B cell (primary cell): ENCODE measurements at regions not wholly inside any gene's neighbourhood (a gene's known extent, or its start where the extent isn't known, plus 50 kb on each side); places are given as distances from the start of the nearest gene placed in this dataset.

Experiments used
- ATAC-seq: fragments of 200-7000 bp; cut with Tn5 transposase; one replicate; pipeline ENCODE4 v1.10.0; 2021; ENCODE audit warnings: low read depth, mild to moderate bottlenecking, moderate number of reproducible peaks, moderate library complexity
- CTCF ChIA-PET: fragments of 350-600 bp; sonication (Branson Sonifier 250); formaldehyde crosslinking; loops from one replicate; lab custom pipeline; 2021; ENCODE audit warnings: antibody characterized with exemption, inconsistent platforms; lab: Charles Lee
- POLR2A ChIA-PET: fragments of 350-600 bp; sonication (Branson Sonifier 250); formaldehyde crosslinking; loops from one replicate; lab custom pipeline; 2021; ENCODE audit warnings: antibody characterized with exemption; lab: Charles Lee
- DNase-seq: peaks from one replicate; pipeline ENCODE4 v3.0.0; 2013
- H2AFZ ChIP-seq: 2 replicates; pipeline ENCODE4 v1.6.1; 2012; ENCODE audit warnings: mild to moderate bottlenecking, low read depth, low read length; ENCODE audit not compliant: insufficient read depth, poor library complexity, severe bottlenecking
- H3K27ac ChIP-seq, 2 donors: 1 replicate in 1 of 2; 2 replicates in 1 of 2; pipeline ENCODE4 v1.5.1; 2012 to 2013; ENCODE audit warnings: low read length in 2 of 2, mild to moderate bottlenecking in 2 of 2, moderate library complexity in 1 of 2
- H3K27me3 ChIP-seq, 4 experiments: fragments of 200-600 bp in 1 of 4; sonication (generic) in 1 of 4; replicated peaks in 1 of 4; 1 replicate in 2 of 4; 2 replicates in 2 of 4; pipeline versions ENCODE4 v1.6.1 to v1.7.0; 2013 to 2016; ENCODE audit warnings: low read length in 3 of 4, mild to moderate bottlenecking in 2 of 4, mixed read lengths in 1 of 4, moderate library complexity in 1 of 4; ENCODE audit not compliant: insufficient read depth in 4 of 4, control insufficient read depth in 3 of 4; ENCODE audit errors: control extremely low read depth in 1 of 4
- H3K36me3 ChIP-seq, 2 experiments: replicated peaks in 1 of 2; 1 replicate in 1 of 2; 2 replicates in 1 of 2; pipeline versions ENCODE4 v1.6.1 to v1.7.1; 2013; ENCODE audit warnings: low read length in 1 of 2; ENCODE audit not compliant: insufficient read depth in 2 of 2, control insufficient read depth in 1 of 2; ENCODE audit errors: control extremely low read depth in 1 of 2, extremely low read depth in 1 of 2
- H3K4me1 ChIP-seq, 2 donors: fragments of 200-600 bp in 1 of 2; sonication (generic) in 1 of 2; 1 replicate in 1 of 2; 2 replicates in 1 of 2; pipeline versions ENCODE4 v1.5.1 to v1.6.1; 2013 to 2017; ENCODE audit warnings: low read length in 2 of 2; ENCODE audit not compliant: control insufficient read depth in 2 of 2, insufficient read depth in 2 of 2
- H3K4me2 ChIP-seq: replicated peaks from 2 replicates; pipeline ENCODE3; 2012; ENCODE audit warnings: mild to moderate bottlenecking, low read depth, low read length; ENCODE audit not compliant: poor library complexity, severe bottlenecking
- H3K4me3 ChIP-seq, 5 experiments: fragments of 200-600 bp in 1 of 5; sonication (generic) in 1 of 5; 1 replicate in 3 of 5; 2 replicates in 2 of 5; pipeline versions ENCODE4 v1.5.1 to v1.7.0; 2011 to 2016; ENCODE audit warnings: low read length in 4 of 5, mild to moderate bottlenecking in 4 of 5, low read depth in 2 of 5, control low read depth in 1 of 5, moderate library complexity in 1 of 5; ENCODE audit not compliant: insufficient read depth in 1 of 5; ENCODE audit errors: control extremely low read depth in 1 of 5, extremely low read depth in 1 of 5
- H3K79me2 ChIP-seq: fragments of 200-600 bp; sonication (generic); one replicate; pipeline ENCODE4 v1.6.0; 2016; ENCODE audit warnings: low read length; ENCODE audit not compliant: control insufficient read depth, insufficient read depth
- H3K9ac ChIP-seq: fragments of 200-600 bp; sonication (generic); 2 replicates; pipeline ENCODE4 v1.6.1; 2017; ENCODE audit warnings: mild to moderate bottlenecking, low read length, moderate library complexity
- H3K9me3 ChIP-seq, 3 donors: one replicate each; pipeline versions ENCODE4 v1.6.1 to v1.7.1; 2013; ENCODE audit warnings: low read length in 2 of 3; ENCODE audit not compliant: control insufficient read depth in 2 of 3, insufficient read depth in 1 of 3; ENCODE audit errors: control extremely low read depth in 1 of 3
- H4K20me1 ChIP-seq: 2 replicates; pipeline ENCODE4 v1.6.0; 2012; ENCODE audit warnings: mild to moderate bottlenecking, low read length; ENCODE audit not compliant: insufficient read depth, control insufficient read depth, poor library complexity, severe bottlenecking
- H3K27ac Mint-ChIP-seq: one replicate; pipeline ENCODE4 v1.8.0; 2021; ENCODE audit warnings: mixed read lengths
- H3K27me3 Mint-ChIP-seq: one replicate; pipeline ENCODE4 v1.8.0; 2021; ENCODE audit warnings: mixed read lengths
- H3K4me1 Mint-ChIP-seq: one replicate; pipeline ENCODE4 v1.8.0; 2021; ENCODE audit warnings: mixed read lengths
- H3K4me3 Mint-ChIP-seq: one replicate; pipeline ENCODE4 v1.8.0; 2021; ENCODE audit warnings: mixed read lengths
- H3K9me3 Mint-ChIP-seq: one replicate; pipeline ENCODE4 v1.8.0; 2022; ENCODE audit warnings: mixed read lengths; ENCODE audit not compliant: insufficient read depth
- EZH2 ChIP-seq: IDR thresholded peaks from 2 replicates; pipeline ENCODE4 v1.6.1; 2012; ENCODE audit warnings: borderline replicate concordance, low read depth, mild to moderate bottlenecking, moderate library complexity, low read length; ENCODE audit not compliant: insufficient read depth, poor library complexity, severe bottlenecking
- WGBS: methylation state at CpG from one replicate; pipeline ENCODE4 v1.1.5; 2013; ENCODE audit warnings: missing lambda C conversion rate; ENCODE audit not compliant: insufficient coverage; 5-methylcytosine and 5-hydroxymethylcytosine counted together
- intact Hi-C: fragments of 100-400 bp; cut with micrococcal nuclease; formaldehyde crosslinking; loops from one replicate; pipeline ENCODE4 v1.10.0; 2022
- TF ChIP-seq, protein P1 (sequence below): fragments of 200-600 bp; IDR thresholded peaks from one replicate; pipeline ENCODE4 v1.8.0; 2022; ENCODE audit warnings: antibody characterized with exemption, mild to moderate bottlenecking

DNA sequence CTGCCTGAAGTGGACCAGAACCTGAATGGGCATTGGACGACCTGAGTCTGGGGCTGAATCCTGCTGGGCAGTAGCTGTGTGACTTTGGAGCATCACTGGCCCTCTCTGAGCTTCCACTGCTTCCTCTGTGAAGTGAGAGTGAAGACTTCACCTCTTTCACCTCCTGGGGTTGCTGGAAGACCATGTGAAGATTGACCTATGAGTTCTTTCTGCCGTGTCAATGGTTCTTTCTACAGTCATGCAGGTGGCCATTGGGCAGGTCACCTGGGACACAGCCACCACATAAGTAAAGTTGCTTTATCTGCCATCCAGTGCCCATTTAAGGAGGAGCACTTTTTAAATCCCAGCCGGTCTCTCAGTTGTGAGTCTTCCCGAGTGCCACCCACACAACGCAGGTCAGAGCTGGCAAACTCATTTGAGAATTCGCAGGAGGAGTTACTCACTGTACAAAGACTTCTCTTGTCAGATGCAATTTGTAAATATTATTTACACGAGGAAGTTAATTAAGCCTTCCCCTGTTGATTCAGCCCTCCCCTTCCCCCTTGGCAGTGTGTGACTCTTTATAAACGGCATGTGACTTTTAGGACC lies 74.8 kb upstream of the TCL1B start:
- POLR2A ChIA-PET, result interaction anchor here (0.8 to 1.4 kb wide), 2 partner anchors 55 to 101 kb away, joined by 3 read pairs; no protein-coding TSS in a partner anchor
- no peaks in the 10 kb centered on the region for H3K79me2 ChIP-seq
- H4K20me1 ChIP-seq, result no peaks in the 10 kb centered on the region
- H3K36me3 ChIP-seq, result no peaks in the 10 kb centered on the region
- WGBS, result 60% methylated on average over 4 of the region's 8 CpGs
- H2AFZ ChIP-seq, result no peak overlapping the region
- peaks cover 32% of the 10 kb centered on the region for H3K4me1 Mint-ChIP-seq
- peak; percentile 39 for DNase-seq
- H3K27me3 ChIP-seq, result peaks cover 0 to 4% (median 1%) of the 10 kb centered on the region in 4 experiments
- peak overlapping the region; percentile 9 for H3K4me2 ChIP-seq
- H3K9ac ChIP-seq, result no peak overlapping the region
- intact Hi-C loops, result loop anchor here (5.0 kb wide), 3 partner anchors 51 to 86 kb away; no protein-coding TSS in a partner anchor
- peak overlapping the region; percentile 38 for H3K27ac Mint-ChIP-seq
- CTCF ChIA-PET, result interaction anchor here (0.6 to 5.8 kb wide), 18 partner anchors 9 to 383 kb away, joined by 3 to 72 read pairs (median 4); partner anchors contain the start of gene TCL1A
- TF ChIP-seq, protein P1, sequence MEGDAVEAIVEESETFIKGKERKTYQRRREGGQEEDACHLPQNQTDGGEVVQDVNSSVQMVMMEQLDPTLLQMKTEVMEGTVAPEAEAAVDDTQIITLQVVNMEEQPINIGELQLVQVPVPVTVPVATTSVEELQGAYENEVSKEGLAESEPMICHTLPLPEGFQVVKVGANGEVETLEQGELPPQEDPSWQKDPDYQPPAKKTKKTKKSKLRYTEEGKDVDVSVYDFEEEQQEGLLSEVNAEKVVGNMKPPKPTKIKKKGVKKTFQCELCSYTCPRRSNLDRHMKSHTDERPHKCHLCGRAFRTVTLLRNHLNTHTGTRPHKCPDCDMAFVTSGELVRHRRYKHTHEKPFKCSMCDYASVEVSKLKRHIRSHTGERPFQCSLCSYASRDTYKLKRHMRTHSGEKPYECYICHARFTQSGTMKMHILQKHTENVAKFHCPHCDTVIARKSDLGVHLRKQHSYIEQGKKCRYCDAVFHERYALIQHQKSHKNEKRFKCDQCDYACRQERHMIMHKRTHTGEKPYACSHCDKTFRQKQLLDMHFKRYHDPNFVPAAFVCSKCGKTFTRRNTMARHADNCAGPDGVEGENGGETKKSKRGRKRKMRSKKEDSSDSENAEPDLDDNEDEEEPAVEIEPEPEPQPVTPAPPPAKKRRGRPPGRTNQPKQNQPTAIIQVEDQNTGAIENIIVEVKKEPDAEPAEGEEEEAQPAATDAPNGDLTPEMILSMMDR, result no peak
- TF ChIP-seq EZH2, result no peak
- H3K9me3 ChIP-seq, result no peaks in the 10 kb centered on the region
- H3K27ac ChIP-seq, result no peak overlapping the region
- ATAC-seq, result peak; percentile 45
- no peaks in the 10 kb centered on the region for H3K9me3 Mint-ChIP-seq
- H3K4me3 ChIP-seq, result no peak overlapping the region
- H3K4me1 ChIP-seq, result peaks cover 13 to 29% of the 10 kb centered on the region in 2 donors
- H3K27me3 Mint-ChIP-seq, result peaks cover 41% of the 10 kb centered on the region
- no peak overlapping the region for H3K4me3 Mint-ChIP-seq

DNA sequence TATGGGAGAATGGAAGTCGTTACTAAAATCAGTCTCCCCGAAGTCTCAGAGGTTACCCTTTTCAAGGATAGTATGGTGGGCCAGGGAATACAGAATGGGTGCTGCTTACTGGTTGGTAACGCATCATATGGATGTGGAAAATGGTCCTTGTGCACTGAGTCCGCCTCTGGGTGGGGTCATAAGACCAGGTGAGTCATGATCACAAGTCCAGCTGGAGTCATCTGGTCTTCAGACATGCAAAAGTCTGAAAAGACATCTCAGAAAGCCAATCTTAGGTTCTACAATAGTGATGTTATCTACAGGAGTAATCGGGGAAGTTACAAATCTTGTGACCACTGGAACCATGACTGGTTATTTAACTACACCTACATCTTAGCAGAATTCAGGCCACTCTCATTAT lies 71.9 kb upstream of the TCL1B start:
- H3K4me3 Mint-ChIP-seq, result no peak overlapping the region
- POLR2A ChIA-PET, result no interaction called here
- Histone ChIP-seq H3K79me2 (no peaks in the 10 kb centered on the region), H3K4me2 (no peak overlapping the region), H2AFZ (no peak overlapping the region), H3K36me3 (no peaks in the 10 kb centered on the region), H3K27ac (no peak overlapping the region), H3K9ac (no peak overlapping the region), H3K4me3 (no peak overlapping the region), H4K20me1 (no peaks in the 10 kb centered on the region), H3K4me1 (peaks cover 13 to 28% of the 10 kb centered on the region in 2 donors), H3K9me3 (no peaks in the 10 kb centered on the region), H3K27me3 (no peaks in the 10 kb centered on the region)
- H3K27ac Mint-ChIP-seq, result peak overlapping the region; percentile 23
- intact Hi-C loops, result loop anchor here (1.0 to 5.0 kb wide), 4 partner anchors 48 to 160 kb away; no protein-coding TSS in a partner anchor
- ATAC-seq (peak; percentile 33), DNase-seq (peak; percentile 36)
- H3K27me3 Mint-ChIP-seq, result peaks cover 26% of the 10 kb centered on the region
- 74% methylated on average over 4 of the region's 5 CpGs for WGBS
- TF ChIP-seq, protein P1, result no peak
- TF ChIP-seq EZH2, result no peak
- CTCF ChIA-PET, result interaction anchor here (0.9 to 5.8 kb wide), 6 partner anchors 52 to 380 kb away, joined by 3 to 72 read pairs (median 18); no protein-coding TSS in a partner anchor
- H3K4me1 Mint-ChIP-seq, result peaks cover 32% of the 10 kb centered on the region
- H3K9me3 Mint-ChIP-seq, result no peaks in the 10 kb centered on the region
